Skeletal muscle tissue (tissue), 3 donors: ENCODE measurements at regions not wholly inside any gene's neighbourhood (a gene's known extent, or its start where the extent isn't known, plus 50 kb on each side); places are given as distances from the start of the nearest gene placed in this dataset.

Experiments
- H3K27ac ChIP-seq: one replicate; pipeline ENCODE4 v1.7.0; 2013; ENCODE audit warnings: mild to moderate bottlenecking, low read depth, low read length, inconsistent platforms
- H3K27me3 ChIP-seq, 3 donors: one replicate each; pipeline ENCODE4 v1.7.0; 2013; ENCODE audit warnings: low read length in 3 of 3; ENCODE audit not compliant: control insufficient read depth in 3 of 3, insufficient read depth in 3 of 3
- H3K36me3 ChIP-seq, 3 donors: one replicate each; pipeline ENCODE4 v1.7.0; 2013; ENCODE audit warnings: low read length in 3 of 3; ENCODE audit not compliant: control insufficient read depth in 3 of 3, insufficient read depth in 3 of 3
- H3K4me1 ChIP-seq, 3 donors: one replicate each; pipeline ENCODE4 v1.7.0; 2013; ENCODE audit warnings: low read length in 3 of 3, mild to moderate bottlenecking in 3 of 3; ENCODE audit not compliant: control insufficient read depth in 3 of 3, insufficient read depth in 3 of 3
- H3K4me3 ChIP-seq, 3 donors: one replicate each; pipeline ENCODE4 v1.7.0; 2013; ENCODE audit warnings: low read length in 3 of 3
- H3K9ac ChIP-seq, 3 donors: one replicate each; pipeline ENCODE4 v1.7.0; 2013; ENCODE audit warnings: low read length in 3 of 3, mild to moderate bottlenecking in 3 of 3, moderate library complexity in 2 of 3, low read depth in 1 of 3
- H3K9me3 ChIP-seq, 3 donors: one replicate each; pipeline ENCODE4 v1.7.0; 2013; ENCODE audit warnings: low read length in 3 of 3; ENCODE audit not compliant: control insufficient read depth in 3 of 3
- donor health status: Osteomylitis.

GRCh38 chr3:66706890-66707289 lies 206.1 kb upstream of the LRIG1 start:
- Histone ChIP-seq H3K9ac (no peak overlapping the region), H3K27me3 (no peaks in the 10 kb centered on the region), H3K4me1 (no peaks in the 10 kb centered on the region), H3K4me3 (no peak overlapping the region), H3K9me3 (no peaks in the 10 kb centered on the region), H3K27ac (no peak overlapping the region), H3K36me3 (no peaks in the 10 kb centered on the region)

DNA sequence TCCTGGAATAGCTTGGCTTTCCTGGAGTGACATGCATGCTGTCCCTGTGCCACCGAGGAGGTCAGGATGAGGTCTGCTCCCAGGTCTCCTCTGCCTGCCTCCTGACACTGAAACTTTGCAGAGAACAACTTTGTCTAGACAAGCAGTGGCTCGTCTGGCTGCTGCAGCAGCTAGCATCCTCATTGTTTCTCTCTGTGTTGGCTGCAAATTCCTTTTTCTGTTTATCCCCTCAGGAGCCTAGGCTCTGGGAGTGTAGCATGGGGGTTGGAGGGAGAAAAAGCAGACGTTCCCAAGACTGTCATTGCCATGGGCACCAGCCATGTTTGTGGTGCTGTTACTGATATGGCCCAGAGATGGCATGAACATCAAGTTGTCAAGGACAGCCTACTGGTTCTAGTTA lies 208.7 kb upstream of the LRIG1 start:
- H3K4me3 ChIP-seq = no peak overlapping the region
- H3K9me3 ChIP-seq = no peaks in the 10 kb centered on the region
- H3K27me3 ChIP-seq = no peaks in the 10 kb centered on the region
- no peaks in the 10 kb centered on the region for H3K4me1 ChIP-seq
- H3K9ac ChIP-seq = no peak overlapping the region
- H3K27ac ChIP-seq = no peak overlapping the region
- no peaks in the 10 kb centered on the region for H3K36me3 ChIP-seq

DNA sequence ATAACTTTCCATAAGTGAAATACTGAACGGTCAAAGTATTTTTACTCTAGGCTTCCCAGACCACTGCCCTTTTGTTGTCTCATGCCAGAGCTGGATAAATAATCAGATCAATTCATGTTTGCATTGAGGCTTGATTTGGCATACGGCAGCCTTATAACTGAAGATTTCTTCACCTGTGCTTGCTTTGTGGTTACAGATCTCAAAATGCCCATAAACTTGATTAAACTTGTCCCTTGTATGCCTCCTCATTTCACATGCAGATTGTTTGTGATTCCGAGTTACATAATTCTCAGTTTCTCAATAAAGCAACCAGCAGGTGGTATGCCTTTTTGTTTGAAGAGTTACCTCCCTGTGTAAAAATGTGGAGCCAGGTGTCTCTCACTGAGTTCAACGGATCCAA lies 211.4 kb upstream of the LRIG1 start:
- H3K9ac ChIP-seq = no peak overlapping the region
- H3K36me3 ChIP-seq = no peaks in the 10 kb centered on the region
- no peaks in the 10 kb centered on the region for H3K9me3 ChIP-seq
- H3K4me1 ChIP-seq = no peaks in the 10 kb centered on the region
- no peak overlapping the region for H3K27ac ChIP-seq
- no peaks in the 10 kb centered on the region for H3K27me3 ChIP-seq
- no peak overlapping the region for H3K4me3 ChIP-seq

DNA sequence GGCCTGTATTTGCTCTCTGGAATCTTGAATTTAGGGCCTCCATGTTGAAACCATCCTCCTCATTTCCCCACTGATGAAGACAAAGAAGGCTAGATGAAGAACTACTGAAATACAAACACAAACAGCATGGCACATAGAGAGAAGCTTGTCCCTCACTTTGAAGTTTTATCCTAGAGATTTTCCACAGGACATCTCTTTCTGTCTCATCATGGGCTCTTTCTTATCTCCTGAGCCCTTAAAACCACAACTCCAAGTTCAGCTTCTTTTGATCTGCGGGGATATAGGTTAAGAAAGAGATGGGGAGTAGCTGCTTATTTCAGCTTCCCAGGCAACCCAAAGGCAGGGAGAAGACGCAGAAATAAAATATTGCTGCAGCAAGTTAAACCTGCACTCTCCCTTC lies 213.1 kb upstream of the LRIG1 start:
- no peak overlapping the region for H3K27ac ChIP-seq
- H3K36me3 ChIP-seq = no peaks in the 10 kb centered on the region
- no peak overlapping the region for H3K9ac ChIP-seq
- H3K9me3 ChIP-seq = no peaks in the 10 kb centered on the region
- no peak overlapping the region for H3K4me3 ChIP-seq
- no peaks in the 10 kb centered on the region for H3K4me1 ChIP-seq
- no peaks in the 10 kb centered on the region for H3K27me3 ChIP-seq

DNA sequence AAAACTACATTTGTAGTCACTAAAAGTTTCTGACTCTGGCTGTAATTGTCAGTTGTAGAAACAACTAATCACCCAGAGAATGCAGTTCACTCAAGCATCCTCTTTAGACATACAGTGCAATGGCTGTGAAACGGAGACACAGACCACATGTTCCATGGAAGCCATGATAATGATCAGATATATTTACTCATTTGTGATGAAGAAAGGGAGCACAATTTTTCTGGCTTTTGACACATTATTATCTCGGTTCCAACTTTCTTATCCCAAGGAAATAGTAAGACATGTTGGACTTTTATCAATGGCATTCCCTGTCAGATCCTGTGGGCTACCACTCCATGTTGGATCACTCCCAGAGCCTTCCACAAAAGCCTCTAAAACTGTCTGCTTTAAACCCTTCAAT lies 215.0 kb upstream of the LRIG1 start:
- Histone ChIP-seq H3K36me3 (no peaks in the 10 kb centered on the region), H3K4me3 (no peak overlapping the region), H3K9ac (no peak overlapping the region), H3K27ac (no peak overlapping the region), H3K9me3 (no peaks in the 10 kb centered on the region), H3K4me1 (peaks cover 0 to 6% (median 0%) of the 10 kb centered on the region in 3 donors), H3K27me3 (no peaks in the 10 kb centered on the region)

DNA sequence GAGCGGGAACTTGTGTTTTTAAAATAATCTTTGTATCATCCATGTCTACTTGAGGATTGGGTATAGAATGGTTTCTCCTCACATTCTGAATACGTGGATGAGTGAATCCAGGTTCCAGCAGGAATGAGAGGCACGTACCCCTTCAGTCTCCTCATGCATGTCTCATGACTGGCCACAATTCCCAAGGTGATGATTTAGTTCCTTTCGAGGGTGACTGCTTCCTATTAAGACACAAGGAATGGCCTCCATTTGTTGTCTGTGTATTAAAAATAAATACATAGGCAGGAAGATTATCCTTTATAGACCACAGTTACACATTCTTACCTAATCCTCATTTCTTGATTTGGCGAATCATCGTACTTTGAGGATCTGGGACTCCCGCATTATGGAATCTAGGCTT lies 217.0 kb upstream of the LRIG1 start:
- Histone ChIP-seq H3K4me1 (peaks cover 0 to 6% (median 0%) of the 10 kb centered on the region in 3 donors), H3K9me3 (no peaks in the 10 kb centered on the region), H3K36me3 (no peaks in the 10 kb centered on the region), H3K27ac (no peak overlapping the region), H3K27me3 (no peaks in the 10 kb centered on the region), H3K4me3 (no peak overlapping the region), H3K9ac (no peak overlapping the region)

DNA sequence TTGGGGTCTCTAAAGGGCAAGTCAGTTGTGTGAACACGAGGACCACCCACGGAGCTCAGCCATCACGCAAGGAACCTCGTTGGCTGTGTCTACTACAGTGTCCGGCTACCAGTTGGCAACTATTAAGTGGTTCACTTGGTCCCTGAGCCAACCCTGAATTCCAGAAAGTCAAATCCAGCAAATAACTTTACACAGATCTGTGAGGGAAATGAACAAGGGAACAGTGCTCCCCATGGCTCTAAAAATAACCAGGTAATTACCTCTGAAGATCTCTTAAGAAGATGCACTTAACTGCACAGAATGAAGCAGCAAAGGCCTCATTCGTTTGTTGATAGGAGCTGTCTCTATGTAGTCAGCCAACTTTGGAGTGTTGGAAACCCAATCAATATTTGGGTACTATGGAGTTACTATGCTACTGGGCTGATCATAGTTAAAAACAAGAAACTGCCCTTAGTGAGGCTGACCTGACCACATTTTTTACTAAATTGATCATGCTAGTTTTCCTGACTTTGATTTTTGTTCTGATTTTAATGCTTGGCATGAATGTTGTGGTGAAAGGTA lies 219.1 kb upstream of the LRIG1 start:
- Histone ChIP-seq H3K4me3 (no peak overlapping the region), H3K36me3 (no peaks in the 10 kb centered on the region), H3K27ac (no peak overlapping the region), H3K4me1 (peaks cover 0 to 6% (median 0%) of the 10 kb centered on the region in 3 donors), H3K9me3 (no peaks in the 10 kb centered on the region), H3K27me3 (no peaks in the 10 kb centered on the region), H3K9ac (no peak overlapping the region)

- no peak overlapping the region for H3K9ac ChIP-seq
- H3K4me3 ChIP-seq = no peak overlapping the region
- no peak overlapping the region for H3K27ac ChIP-seq
- peaks cover 0 to 6% (median 0%) of the 10 kb centered on the region in 3 donors for H3K4me1 ChIP-seq
- no peaks in the 10 kb centered on the region for H3K27me3 ChIP-seq
- no peaks in the 10 kb centered on the region for H3K36me3 ChIP-seq
- no peaks in the 10 kb centered on the region for H3K9me3 ChIP-seq
Measured at GRCh38 chr3:66720508-66720907, 219.7 kb upstream of the LRIG1 start.

GRCh38 chr3:66722675-66723074 lies 221.9 kb upstream of the LRIG1 start:
- no peak overlapping the region for H3K27ac ChIP-seq
- H3K36me3 ChIP-seq = no peaks in the 10 kb centered on the region
- no peak overlapping the region for H3K9ac ChIP-seq
- H3K9me3 ChIP-seq = no peaks in the 10 kb centered on the region
- H3K4me3 ChIP-seq = no peak overlapping the region
- peaks cover 0 to 6% (median 0%) of the 10 kb centered on the region in 3 donors for H3K4me1 ChIP-seq
- no peaks in the 10 kb centered on the region for H3K27me3 ChIP-seq

GRCh38 chr3:66723231-66723630 lies 222.4 kb upstream of the LRIG1 start:
- peaks cover 0 to 6% (median 0%) of the 10 kb centered on the region in 3 donors for H3K4me1 ChIP-seq
- no peaks in the 10 kb centered on the region for H3K27me3 ChIP-seq
- H3K27ac ChIP-seq = no peak overlapping the region
- no peak overlapping the region for H3K4me3 ChIP-seq
- no peaks in the 10 kb centered on the region for H3K36me3 ChIP-seq
- H3K9ac ChIP-seq = no peak overlapping the region
- H3K9me3 ChIP-seq = no peaks in the 10 kb centered on the region
